HepG2 (cell line): ENCODE measurements at regions not wholly inside any gene's neighbourhood (a gene's known extent, or its start where the extent isn't known, plus 50 kb on each side); places are given as distances from the start of the nearest gene placed in this dataset.

Source experiments
- ATAC-seq: fragments of 200-7000 bp; cut with Tn5 transposase; 3 replicates; pipeline ENCODE4 v1.9.1; 2020; ENCODE audit warnings: mild to moderate bottlenecking, moderate library complexity
- BruUV-seq: library from RNA; stranded (reverse); fragments of 400-500 nt; replicated peaks from 2 replicates; lab custom pipeline; 2021; lab: Mats Ljungman, UMichigan
- CTCF ChIA-PET: fragments of 300-600 bp; formaldehyde crosslinking; extraction: SDS; loops from one replicate; lab custom pipeline; 2021; ENCODE audit warnings: low total read pairs, inconsistent platforms, low intra/inter-chr PET ratio; lab: Yijun Ruan, JAX
- POLR2A ChIA-PET: fragments of 350-600 bp; sonication (Branson Sonifier 250); formaldehyde crosslinking; loops from one replicate; lab custom pipeline; 2020; ENCODE audit warnings: antibody characterized with exemption, inconsistent platforms; lab: Yijun Ruan, JAX
- DNase-seq: peaks from one replicate; pipeline ENCODE4 v3.0.0-alpha.2; 2015; ENCODE audit warnings: low spot score
- FAIRE-seq: peaks from 3 replicates; lab custom pipeline; 2011; peaks lifted over from hg19 to GRCh38; lab: Jason Lieb, UNC
- H2AFZ ChIP-seq: one replicate; pipeline ENCODE4 v1.6.1; 2011; ENCODE audit warnings: low read length, inconsistent platforms
- H3K27ac ChIP-seq: fragments of 300-600 bp; 3 replicates; pipeline ENCODE4 v1.8.0; 2011; ENCODE audit warnings: mixed run types, mild to moderate bottlenecking, mixed read lengths, low read length, inconsistent platforms; ENCODE audit not compliant: insufficient read depth; ENCODE audit errors: extremely low read length
- H3K27me3 ChIP-seq, 2 experiments: fragments of 200-600 bp in 1 of 2; 2 replicates in 1 of 2; 3 replicates in 1 of 2; pipeline versions ENCODE4 v1.6.0 to v1.8.0; 2011; ENCODE audit warnings: low read length in 2 of 2, mild to moderate bottlenecking in 2 of 2, moderate library complexity in 2 of 2, inconsistent platforms in 1 of 2; ENCODE audit not compliant: insufficient read depth in 2 of 2, control insufficient read depth in 1 of 2
- H3K36me3 ChIP-seq, 2 experiments: fragments of 200-600 bp in 1 of 2; replicated peaks in 1 of 2; 2 replicates in 1 of 2; 3 replicates in 1 of 2; pipeline versions ENCODE4 v1.5.1 to v1.8.0; 2011; ENCODE audit warnings: low read length in 2 of 2, inconsistent platforms in 1 of 2; ENCODE audit not compliant: insufficient read depth in 2 of 2, control insufficient read depth in 1 of 2
- H3K4me1 ChIP-seq: 2 replicates; pipeline ENCODE4 v1.5.1; 2012; ENCODE audit warnings: low read length, inconsistent platforms; ENCODE audit not compliant: insufficient read depth
- H3K4me2 ChIP-seq: 2 replicates; pipeline ENCODE4 v1.6.0; 2011; ENCODE audit warnings: low read depth, low read length, inconsistent platforms
- H3K4me3 ChIP-seq, 3 experiments: fragments of 200-600 bp in 1 of 3; sonication (generic), shearing (Covaris generic) in 1 of 3; replicated peaks in 1 of 3; 2 replicates each; pipeline ENCODE4 v1.5.1; 2011 to 2016; ENCODE audit warnings: low read length in 3 of 3, inconsistent platforms in 2 of 3, low read depth in 2 of 3, mild to moderate bottlenecking in 2 of 3, control low read depth in 1 of 3, mixed read lengths in 1 of 3; ENCODE audit not compliant: insufficient read depth in 1 of 3
- H3K79me2 ChIP-seq: one replicate; pipeline ENCODE4 v1.6.1; 2011; ENCODE audit warnings: low read length, inconsistent platforms; ENCODE audit not compliant: insufficient read depth
- H3K9ac ChIP-seq: 2 replicates; pipeline ENCODE4 v1.6.0; 2011; ENCODE audit warnings: mild to moderate bottlenecking, low read depth, low read length, inconsistent platforms; ENCODE audit not compliant: insufficient read depth
- H3K9me3 ChIP-seq: 2 replicates; pipeline ENCODE4 v1.5.1; 2012; ENCODE audit warnings: mild to moderate bottlenecking, low read length
- H4K20me1 ChIP-seq: 2 replicates; pipeline ENCODE4 v1.6.0; 2011; ENCODE audit warnings: inconsistent platforms, mild to moderate bottlenecking, low read length, moderate library complexity; ENCODE audit not compliant: insufficient read depth
- AKAP8 ChIP-seq: sonication (generic); formaldehyde crosslinking; IDR thresholded peaks from 2 replicates; pipeline ENCODE4 v1.5.1; 2020; ENCODE audit warnings: mild to moderate bottlenecking, missing genetic modification reagents
- CREM ChIP-seq, 2 experiments: sonication (generic) in 1 of 2; formaldehyde crosslinking in 1 of 2; IDR thresholded peaks; 2 replicates each; pipeline versions ENCODE4 v1.4.0 to v1.6.1; 2016 to 2020; ENCODE audit warnings: antibody characterized with exemption in 1 of 2, mild to moderate bottlenecking in 1 of 2, missing genetic modification reagents in 1 of 2
- HOXD1 ChIP-seq: sonication (generic); formaldehyde crosslinking; IDR thresholded peaks from 2 replicates; pipeline ENCODE4 v1.5.0; 2020; ENCODE audit warnings: missing genetic modification reagents
- MBD4 ChIP-seq: IDR thresholded peaks from 2 replicates; pipeline ENCODE4 v1.6.1; 2012; ENCODE audit warnings: low read length, inconsistent platforms, borderline replicate concordance
- SRSF1 ChIP-seq: fragments of 200-400 bp; formaldehyde crosslinking; optimal IDR thresholded peaks from 2 replicates; pipeline ENCODE3; 2017; ENCODE audit warnings: mild to moderate bottlenecking, low read depth, low read length, moderate library complexity
- SYNCRIP ChIP-seq: fragments of 200-400 bp; formaldehyde crosslinking; IDR thresholded peaks from 2 replicates; pipeline ENCODE4 v1.6.1; 2018; ENCODE audit warnings: mild to moderate bottlenecking, low read depth, low read length; ENCODE audit not compliant: insufficient read depth
- THYN1 ChIP-seq: sonication (generic); formaldehyde crosslinking; IDR thresholded peaks from 2 replicates; pipeline ENCODE4 v1.8.1; 2023; ENCODE audit warnings: low read depth, mild to moderate bottlenecking, moderate library complexity, missing genetic modification reagents, borderline replicate concordance
- ZMYM3 ChIP-seq: sonication (generic); formaldehyde crosslinking; IDR thresholded peaks from 2 replicates; pipeline ENCODE4 v1.5.1; 2020; ENCODE audit warnings: mild to moderate bottlenecking, missing genetic modification reagents
- ZNF234 ChIP-seq: sonication (generic); formaldehyde crosslinking; conservative IDR thresholded peaks from 2 replicates; pipeline ENCODE4 v1.5.1; 2020; ENCODE audit warnings: mild to moderate bottlenecking, missing genetic modification reagents
- ZNF256 ChIP-seq: sonication (generic); formaldehyde crosslinking; conservative IDR thresholded peaks from 2 replicates; pipeline ENCODE4 v1.4.0; 2020; ENCODE audit warnings: missing genetic modification reagents
- ZNF264 ChIP-seq: sonication (generic); formaldehyde crosslinking; IDR thresholded peaks from 2 replicates; pipeline ENCODE4 v1.4.0; 2020; ENCODE audit warnings: missing genetic modification reagents
- ZNF496 ChIP-seq: sonication (generic); formaldehyde crosslinking; IDR thresholded peaks from 2 replicates; pipeline ENCODE4 v1.8.1; 2023; ENCODE audit warnings: mild to moderate bottlenecking, moderate library complexity, missing genetic modification reagents; ENCODE audit not compliant: insufficient replicate concordance
- ZNF768 ChIP-seq: sonication (generic); formaldehyde crosslinking; IDR thresholded peaks from 2 replicates; pipeline ENCODE4 v1.4.0; 2020; ENCODE audit warnings: missing genetic modification reagents
- WGBS: methylation state at CpG from one replicate; pipeline ENCODE4 v1.1.6; 2017; ENCODE audit warnings: low lambda C conversion rate; 5-methylcytosine and 5-hydroxymethylcytosine counted together
- in situ Hi-C: cut with HindIII; loops from 2 replicates; pipeline ENCODE4 v1.10.0; 2017; ENCODE audit warnings: low pct_unique_long_range_greater_than_20kb; ENCODE audit not compliant: extremely low pct_ligation_motif_present
- intact Hi-C: fragments of 100-400 bp; cut with micrococcal nuclease; formaldehyde crosslinking; loops from one replicate; pipeline ENCODE4 v1.10.0; 2022; ENCODE audit not compliant: unreplicated experiment
- TF ChIP-seq, protein P1 (sequence below): sonication (generic); formaldehyde crosslinking; IDR thresholded peaks from 2 replicates; pipeline ENCODE4 v1.8.1; 2023; ENCODE audit warnings: mild to moderate bottlenecking, moderate library complexity, missing genetic modification reagents
- TF ChIP-seq, protein P2 (sequence below): sonication (generic); formaldehyde crosslinking; IDR thresholded peaks from 2 replicates; pipeline ENCODE4 v1.8.1; 2023; ENCODE audit warnings: missing genetic modification reagents, mild to moderate bottlenecking, borderline replicate concordance

DNA sequence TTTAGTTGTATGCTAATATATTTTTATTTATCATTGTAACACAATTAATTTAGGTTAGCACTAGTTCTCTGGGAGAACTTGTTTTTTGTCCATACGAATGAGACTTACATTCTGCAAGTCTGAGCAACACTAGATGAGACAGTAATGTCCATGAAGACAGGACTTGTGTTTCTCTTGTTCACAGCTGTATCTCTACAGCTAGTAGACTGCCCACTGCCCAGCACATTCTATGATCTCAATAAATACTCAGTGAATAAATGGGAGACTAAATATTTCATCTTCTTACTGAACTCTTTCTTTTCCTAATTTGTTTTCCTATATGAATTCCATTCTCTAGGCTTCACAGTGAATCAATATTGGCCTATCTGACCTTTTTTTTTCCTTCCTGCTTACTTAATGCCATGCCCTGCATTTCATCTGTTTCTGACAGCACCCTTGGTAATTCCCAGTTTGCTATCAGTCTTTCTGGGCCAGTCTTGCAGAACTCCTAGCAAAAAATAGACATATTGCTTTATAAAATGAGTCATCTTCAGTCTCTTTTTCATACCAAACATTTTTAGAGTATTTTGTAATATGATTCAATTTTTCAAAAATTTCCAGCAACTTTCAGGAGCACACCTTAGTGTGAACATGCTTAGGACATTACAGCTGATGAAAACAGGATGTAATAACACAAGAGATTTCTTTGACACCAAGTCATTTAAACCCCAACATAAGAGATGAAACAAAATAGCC, 185.5 kb upstream of the ATP2B1 start:
- DNase-seq = no peak
- TF ChIP-seq AKAP8 (CRISPR knock-in tag) (no peak), ZMYM3 (CRISPR knock-in tag) (no peak), SYNCRIP (no peak), ZNF234 (no peak), ZNF264 (no peak), THYN1 (no peak), HOXD1 (CRISPR knock-in tag) (no peak), CREM (IDR thresholded peaks at IDR 0.05) (no peak), CREM (CRISPR knock-in tag; IDR thresholded peaks at IDR 0.05) (no peak), ZNF496 (CRISPR knock-in tag) (no peak), MBD4 (no peak), ZNF768 (CRISPR knock-in tag) (no peak), ZNF256 (no peak), SRSF1 (no peak)
- TF ChIP-seq, protein P1, sequence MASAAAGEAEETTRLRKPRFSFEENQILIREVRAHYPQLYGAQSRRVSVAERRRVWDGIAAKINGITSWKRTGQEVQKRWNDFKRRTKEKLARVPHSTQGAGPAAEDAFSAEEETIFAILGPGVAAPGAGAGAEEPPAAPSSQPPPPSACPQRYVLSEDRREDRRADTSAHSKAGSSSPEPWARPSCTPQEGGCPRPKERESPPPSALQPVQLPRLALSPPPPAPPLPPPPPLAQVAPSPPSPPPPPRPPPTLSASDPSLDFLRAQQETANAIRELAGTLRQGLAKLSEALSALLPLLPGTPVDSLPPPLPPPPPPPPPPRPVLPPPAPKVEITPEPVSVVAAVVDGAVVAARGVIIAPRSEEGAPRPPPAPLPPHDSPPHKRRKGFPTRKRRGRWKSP = no peak
- TF ChIP-seq, protein P2, sequence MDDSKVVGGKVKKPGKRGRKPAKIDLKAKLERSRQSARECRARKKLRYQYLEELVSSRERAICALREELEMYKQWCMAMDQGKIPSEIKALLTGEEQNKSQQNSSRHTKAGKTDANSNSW (CRISPR knock-in tag) = no peak
- TF ChIP-seq, all 625 proteins: peak for 0
- BruUV-seq = no TSS peak
- 0% methylated on average over 1 of the region's 1 CpG for WGBS
- in situ Hi-C loops = no loop called here
- ChIA-PET POLR2A (no interaction called here), CTCF (no interaction called here)
- H4K20me1 ChIP-seq = no peaks in the 10 kb centered on the region
- no peak overlapping the region for H3K9ac ChIP-seq
- H2AFZ ChIP-seq = no peak overlapping the region
- no peaks in the 10 kb centered on the region for H3K36me3 ChIP-seq
- H3K4me2 ChIP-seq = no peak overlapping the region
- H3K27ac ChIP-seq = no peak overlapping the region
- no peaks in the 10 kb centered on the region for H3K4me1 ChIP-seq
- intact Hi-C loops = no loop called here
- FAIRE-seq (no peak), ATAC-seq (no peak)
- H3K9me3 ChIP-seq = no peaks in the 10 kb centered on the region
- no peaks in the 10 kb centered on the region for H3K79me2 ChIP-seq
- no peaks in the 10 kb centered on the region for H3K27me3 ChIP-seq
- no peak overlapping the region for H3K4me3 ChIP-seq
